Panc1 (cell line): ENCODE measurements at regions not wholly inside any gene's neighbourhood (a gene's known extent, or its start where the extent isn't known, plus 50 kb on each side); places are given as distances from the start of the nearest gene placed in this dataset.

Experiments
- ATAC-seq: fragments of 200-7000 bp; cut with Tn5 transposase; 2 replicates; pipeline ENCODE4 v1.9.1; 2020; ENCODE audit warnings: mild to moderate bottlenecking, moderate library complexity
- BruUV-seq: library from RNA; stranded (reverse); fragments of 400-500 nt; replicated peaks from 2 replicates; lab custom pipeline; 2021; lab: Mats Ljungman, UMichigan
- CTCF ChIA-PET: fragments of 300-600 bp; sonication (Branson Sonifier 250); formaldehyde crosslinking; loops from one replicate; lab custom pipeline; 2022; ENCODE audit warnings: antibody characterized with exemption; lab: Charles Lee
- POLR2A ChIA-PET: fragments of 300-600 bp; sonication (Branson Sonifier 250); formaldehyde crosslinking; loops from one replicate; lab custom pipeline; 2022; ENCODE audit warnings: antibody characterized with exemption; lab: Charles Lee
- DNase-seq: peaks from one replicate; pipeline ENCODE4 v3.0.0-alpha.2; 2010; ENCODE audit warnings: low read depth, low spot score
- H3K27ac ChIP-seq: 2 replicates; pipeline ENCODE4 v1.5.1; 2011; ENCODE audit warnings: mild to moderate bottlenecking, low read length, inconsistent platforms
- H3K27me3 ChIP-seq: fragments of 200-500 bp; sonication (Bioruptor generic); 2 replicates; pipeline ENCODE4 v1.6.0; 2014; ENCODE audit warnings: low read length, inconsistent platforms; ENCODE audit not compliant: control insufficient read depth, insufficient read depth
- H3K36me3 ChIP-seq: fragments of 200-500 bp; sonication (Bioruptor generic); 2 replicates; pipeline ENCODE4 v1.5.1; 2014; ENCODE audit warnings: inconsistent platforms, mild to moderate bottlenecking, low read length, moderate library complexity; ENCODE audit not compliant: control insufficient read depth, insufficient read depth
- H3K4me1 ChIP-seq: 2 replicates; pipeline ENCODE4 v1.5.1; 2011; ENCODE audit warnings: inconsistent platforms, mild to moderate bottlenecking, low read length, moderate library complexity; ENCODE audit not compliant: control insufficient read depth, insufficient read depth
- H3K4me3 ChIP-seq, 2 experiments: 2 replicates each; pipeline ENCODE4 v1.5.1; 2011 to 2012; ENCODE audit warnings: low read depth in 2 of 2, low read length in 2 of 2, mild to moderate bottlenecking in 2 of 2, inconsistent platforms in 1 of 2, moderate library complexity in 1 of 2
- H3K9me3 ChIP-seq: fragments of 200-500 bp; sonication (Bioruptor generic); 2 replicates; pipeline ENCODE4 v1.5.1; 2014; ENCODE audit warnings: low read depth, mild to moderate bottlenecking, inconsistent platforms, low read length, moderate library complexity; ENCODE audit not compliant: control insufficient read depth, insufficient read depth
- POLR2AphosphoS5 ChIP-seq: IDR thresholded peaks from 2 replicates; pipeline ENCODE4 v1.6.1; 2012; ENCODE audit warnings: mild to moderate bottlenecking, low read depth, low read length, moderate library complexity
- SIN3A ChIP-seq: IDR thresholded peaks from 2 replicates; pipeline ENCODE4 v1.6.1; 2012; ENCODE audit warnings: low read depth, mild to moderate bottlenecking, low read length, moderate library complexity, borderline replicate concordance; ENCODE audit not compliant: insufficient read depth
- TCF7L2 ChIP-seq: IDR thresholded peaks from 2 replicates; pipeline ENCODE4 v1.6.1; 2011; ENCODE audit warnings: mild to moderate bottlenecking, low read depth, low read length, inconsistent platforms
- in situ Hi-C: cut with HindIII; loops from 2 replicates; pipeline ENCODE4 v1.10.0; 2016; ENCODE audit warnings: low sequenced_read_pairs, low pct_unique_long_range_greater_than_20kb
- intact Hi-C: fragments of 100-400 bp; cut with micrococcal nuclease; formaldehyde crosslinking; loops from one replicate; pipeline ENCODE4 v1.10.0; 2022; ENCODE audit not compliant: unreplicated experiment
- TF ChIP-seq, protein P1 (sequence below), 2 experiments: IDR thresholded peaks; 2 replicates each; pipeline ENCODE4 v1.6.1; 2011 to 2012; ENCODE audit warnings: low read depth in 2 of 2, control low read depth in 1 of 2, low read length in 1 of 2, mild to moderate bottlenecking in 1 of 2, moderate library complexity in 1 of 2; ENCODE audit not compliant: insufficient read depth in 1 of 2
- TF ChIP-seq, protein P2 (sequence below): fragments of 450-650 bp; IDR thresholded peaks from 2 replicates; pipeline ENCODE4 v1.5.1; 2017; ENCODE audit warnings: mild to moderate bottlenecking

DNA sequence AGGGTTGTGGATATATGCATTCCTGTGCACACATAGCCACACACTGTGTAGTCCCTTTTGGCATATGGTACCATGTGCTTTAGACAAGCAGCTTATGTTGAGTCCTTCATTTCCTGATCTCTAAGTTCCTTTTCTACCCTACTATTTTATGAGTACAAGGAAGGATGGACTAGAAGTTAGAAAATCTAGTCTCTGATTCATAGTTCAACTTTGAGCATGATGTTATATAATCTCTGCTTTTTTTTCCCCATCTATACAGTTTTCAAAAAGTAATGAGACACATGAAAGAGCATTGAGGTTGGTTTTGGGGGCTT, 123.6 kb downstream of the PLEKHG1 start:
- no peaks in the 10 kb centered on the region for H3K36me3 ChIP-seq
- DNase-seq, result no peak
- CTCF ChIA-PET, result no interaction called here
- H3K27ac ChIP-seq, result no peak overlapping the region
- no peak overlapping the region for H3K4me3 ChIP-seq
- POLR2A ChIA-PET, result no interaction called here
- H3K4me1 ChIP-seq, result 0 out of 2 replicates have a peak, but pooled peaks cover 4% of the 10 kb centered on the region
- no TSS peak for BruUV-seq
- no peaks in the 10 kb centered on the region for H3K9me3 ChIP-seq
- H3K27me3 ChIP-seq, result peaks cover 6% of the 10 kb centered on the region; the same call in 1 of the 2 replicates
- ATAC-seq, result no peak
- intact Hi-C loops (no loop called here), in situ Hi-C loops (no loop called here)
- TF ChIP-seq, protein P1, sequence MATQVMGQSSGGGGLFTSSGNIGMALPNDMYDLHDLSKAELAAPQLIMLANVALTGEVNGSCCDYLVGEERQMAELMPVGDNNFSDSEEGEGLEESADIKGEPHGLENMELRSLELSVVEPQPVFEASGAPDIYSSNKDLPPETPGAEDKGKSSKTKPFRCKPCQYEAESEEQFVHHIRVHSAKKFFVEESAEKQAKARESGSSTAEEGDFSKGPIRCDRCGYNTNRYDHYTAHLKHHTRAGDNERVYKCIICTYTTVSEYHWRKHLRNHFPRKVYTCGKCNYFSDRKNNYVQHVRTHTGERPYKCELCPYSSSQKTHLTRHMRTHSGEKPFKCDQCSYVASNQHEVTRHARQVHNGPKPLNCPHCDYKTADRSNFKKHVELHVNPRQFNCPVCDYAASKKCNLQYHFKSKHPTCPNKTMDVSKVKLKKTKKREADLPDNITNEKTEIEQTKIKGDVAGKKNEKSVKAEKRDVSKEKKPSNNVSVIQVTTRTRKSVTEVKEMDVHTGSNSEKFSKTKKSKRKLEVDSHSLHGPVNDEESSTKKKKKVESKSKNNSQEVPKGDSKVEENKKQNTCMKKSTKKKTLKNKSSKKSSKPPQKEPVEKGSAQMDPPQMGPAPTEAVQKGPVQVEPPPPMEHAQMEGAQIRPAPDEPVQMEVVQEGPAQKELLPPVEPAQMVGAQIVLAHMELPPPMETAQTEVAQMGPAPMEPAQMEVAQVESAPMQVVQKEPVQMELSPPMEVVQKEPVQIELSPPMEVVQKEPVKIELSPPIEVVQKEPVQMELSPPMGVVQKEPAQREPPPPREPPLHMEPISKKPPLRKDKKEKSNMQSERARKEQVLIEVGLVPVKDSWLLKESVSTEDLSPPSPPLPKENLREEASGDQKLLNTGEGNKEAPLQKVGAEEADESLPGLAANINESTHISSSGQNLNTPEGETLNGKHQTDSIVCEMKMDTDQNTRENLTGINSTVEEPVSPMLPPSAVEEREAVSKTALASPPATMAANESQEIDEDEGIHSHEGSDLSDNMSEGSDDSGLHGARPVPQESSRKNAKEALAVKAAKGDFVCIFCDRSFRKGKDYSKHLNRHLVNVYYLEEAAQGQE (IDR thresholded peaks at IDR 0.05; ENCODE audit: insufficient read depth in 1 of 2, low read depth in 2 of 2, low read length in 1 of 2), result no peak
- TF ChIP-seq TCF7L2 (no peak), POLR2AphosphoS5 (no peak), SIN3A (no peak)
- TF ChIP-seq, protein P2, sequence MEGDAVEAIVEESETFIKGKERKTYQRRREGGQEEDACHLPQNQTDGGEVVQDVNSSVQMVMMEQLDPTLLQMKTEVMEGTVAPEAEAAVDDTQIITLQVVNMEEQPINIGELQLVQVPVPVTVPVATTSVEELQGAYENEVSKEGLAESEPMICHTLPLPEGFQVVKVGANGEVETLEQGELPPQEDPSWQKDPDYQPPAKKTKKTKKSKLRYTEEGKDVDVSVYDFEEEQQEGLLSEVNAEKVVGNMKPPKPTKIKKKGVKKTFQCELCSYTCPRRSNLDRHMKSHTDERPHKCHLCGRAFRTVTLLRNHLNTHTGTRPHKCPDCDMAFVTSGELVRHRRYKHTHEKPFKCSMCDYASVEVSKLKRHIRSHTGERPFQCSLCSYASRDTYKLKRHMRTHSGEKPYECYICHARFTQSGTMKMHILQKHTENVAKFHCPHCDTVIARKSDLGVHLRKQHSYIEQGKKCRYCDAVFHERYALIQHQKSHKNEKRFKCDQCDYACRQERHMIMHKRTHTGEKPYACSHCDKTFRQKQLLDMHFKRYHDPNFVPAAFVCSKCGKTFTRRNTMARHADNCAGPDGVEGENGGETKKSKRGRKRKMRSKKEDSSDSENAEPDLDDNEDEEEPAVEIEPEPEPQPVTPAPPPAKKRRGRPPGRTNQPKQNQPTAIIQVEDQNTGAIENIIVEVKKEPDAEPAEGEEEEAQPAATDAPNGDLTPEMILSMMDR, result no peak

DNA sequence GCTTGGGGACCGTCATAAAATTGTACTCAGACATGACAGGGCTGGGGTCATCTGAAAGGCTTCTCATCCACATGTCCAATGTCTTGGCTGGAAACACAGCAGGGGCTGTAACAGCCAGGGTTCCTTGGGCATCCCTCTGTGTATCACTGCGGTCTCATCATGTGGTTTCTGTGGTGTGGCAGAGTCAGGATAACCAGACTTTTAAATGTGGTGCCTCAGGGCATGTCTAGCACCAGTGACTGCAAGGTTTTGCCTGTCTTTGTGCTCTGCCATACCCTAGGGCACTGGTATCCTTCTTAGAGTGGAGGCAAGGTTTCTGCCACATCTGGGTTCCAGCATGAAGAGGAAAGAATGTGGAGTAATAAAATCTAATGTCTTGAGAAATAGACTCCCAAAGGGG, 124.2 kb downstream of the PLEKHG1 start:
- no TSS peak for BruUV-seq
- Histone ChIP-seq H3K9me3 (no peaks in the 10 kb centered on the region), H3K36me3 (no peaks in the 10 kb centered on the region), H3K4me3 (no peak overlapping the region), H3K27me3 (peaks cover 6% of the 10 kb centered on the region; the same call in 1 of the 2 replicates), H3K27ac (no peak overlapping the region), H3K4me1 (0 out of 2 replicates have a peak, but pooled peaks cover 4% of the 10 kb centered on the region)
- in situ Hi-C loops (no loop called here), intact Hi-C loops (no loop called here)
- ChIA-PET CTCF (no interaction called here), POLR2A (no interaction called here)
- no peak for DNase-seq
- no peak for ATAC-seq
- TF ChIP-seq TCF7L2 (no peak), POLR2AphosphoS5 (no peak), SIN3A (no peak)
- TF ChIP-seq, protein P2, result no peak
- TF ChIP-seq, protein P1 (IDR thresholded peaks at IDR 0.05; ENCODE audit: insufficient read depth in 1 of 2, low read depth in 2 of 2, low read length in 1 of 2), result no peak
